Thyroid gland (tissue), 4 donors: ENCODE measurements at regions not wholly inside any gene's neighbourhood (a gene's known extent, or its start where the extent isn't known, plus 50 kb on each side); places are given as distances from the start of the nearest gene placed in this dataset.

Experiments
- POLR2A ChIP-seq, 2 donors: fragments of 450-650 bp; IDR thresholded peaks; one replicate each; pipeline ENCODE4 v1.6.1; 2017; ENCODE audit warnings: antibody characterized with exemption in 2 of 2, mild to moderate bottlenecking in 2 of 2, moderate library complexity in 1 of 2
- TF ChIP-seq, protein P1 (sequence below), 6 experiments: fragments of 200-600 bp in 3 of 6; fragments of 450-650 bp in 3 of 6; sonication (generic) in 3 of 6; IDR thresholded peaks; one replicate each; pipeline ENCODE4 v1.5.1; 2016 to 2019; ENCODE audit warnings: antibody characterized with exemption in 6 of 6, mild to moderate bottlenecking in 2 of 6, inconsistent platforms in 1 of 6, moderate library complexity in 1 of 6

DNA sequence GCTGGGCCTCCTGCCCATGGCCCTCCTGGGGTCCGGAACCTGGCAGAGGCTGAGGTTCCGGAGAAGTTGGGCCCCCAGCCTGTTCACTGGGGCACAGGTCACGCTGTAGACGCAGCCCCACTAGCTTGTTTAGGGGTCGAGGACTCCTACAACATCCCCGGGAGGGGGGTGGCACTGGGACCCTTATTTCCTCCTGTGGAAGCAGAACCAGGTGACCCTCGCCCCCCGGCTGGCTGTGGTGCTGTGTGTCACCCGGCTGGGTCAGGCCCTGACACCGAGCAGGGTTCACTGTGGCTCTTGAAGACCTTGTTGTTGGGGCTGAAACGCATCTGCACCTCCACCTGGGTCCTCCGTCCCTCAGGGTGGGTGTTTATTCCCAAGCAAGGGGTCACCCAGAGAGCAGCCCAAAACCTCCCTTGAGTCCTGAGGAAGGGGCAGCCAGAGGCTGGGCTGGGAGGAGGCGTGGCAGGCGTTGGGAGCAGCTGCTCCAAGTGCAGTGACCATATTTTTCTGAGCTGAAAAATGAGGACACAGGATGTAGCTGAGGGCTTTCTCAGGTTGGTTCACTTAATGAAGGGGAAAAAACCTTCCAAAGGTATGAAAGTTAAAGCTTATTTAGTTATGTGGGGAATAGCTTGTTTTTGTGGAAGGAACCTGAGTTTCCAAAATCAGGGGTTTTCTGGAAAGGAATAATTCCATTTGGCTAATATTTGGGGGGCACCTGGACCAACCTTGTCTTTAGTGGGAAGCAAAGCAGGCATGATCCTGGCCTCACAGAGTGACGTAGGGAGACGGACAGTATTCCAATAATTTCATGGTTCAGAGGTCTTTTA lies 164.7 kb upstream of the IER5L start:
- TF ChIP-seq, protein P1, sequence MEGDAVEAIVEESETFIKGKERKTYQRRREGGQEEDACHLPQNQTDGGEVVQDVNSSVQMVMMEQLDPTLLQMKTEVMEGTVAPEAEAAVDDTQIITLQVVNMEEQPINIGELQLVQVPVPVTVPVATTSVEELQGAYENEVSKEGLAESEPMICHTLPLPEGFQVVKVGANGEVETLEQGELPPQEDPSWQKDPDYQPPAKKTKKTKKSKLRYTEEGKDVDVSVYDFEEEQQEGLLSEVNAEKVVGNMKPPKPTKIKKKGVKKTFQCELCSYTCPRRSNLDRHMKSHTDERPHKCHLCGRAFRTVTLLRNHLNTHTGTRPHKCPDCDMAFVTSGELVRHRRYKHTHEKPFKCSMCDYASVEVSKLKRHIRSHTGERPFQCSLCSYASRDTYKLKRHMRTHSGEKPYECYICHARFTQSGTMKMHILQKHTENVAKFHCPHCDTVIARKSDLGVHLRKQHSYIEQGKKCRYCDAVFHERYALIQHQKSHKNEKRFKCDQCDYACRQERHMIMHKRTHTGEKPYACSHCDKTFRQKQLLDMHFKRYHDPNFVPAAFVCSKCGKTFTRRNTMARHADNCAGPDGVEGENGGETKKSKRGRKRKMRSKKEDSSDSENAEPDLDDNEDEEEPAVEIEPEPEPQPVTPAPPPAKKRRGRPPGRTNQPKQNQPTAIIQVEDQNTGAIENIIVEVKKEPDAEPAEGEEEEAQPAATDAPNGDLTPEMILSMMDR (IDR thresholded peaks at IDR 0.05): no peak
- no peak for TF ChIP-seq POLR2A (IDR thresholded peaks at IDR 0.05)
